ENCODE measurements at regions not wholly inside any gene's neighbourhood (a gene's known extent, or its start where the extent isn't known, plus 50 kb on each side); places are given as distances from the start of the nearest gene placed in this dataset.

GRCh38 chr4:180240670-180241069, 2002.5 kb upstream of the TENM3 start:
- BruUV-seq (replicated peaks): no TSS peak
- H3K4me1 Mint-ChIP-seq (ENCODE audit: insufficient read depth, unreplicated experiment): no peaks in the 10 kb centered on the region
- H3K27ac Mint-ChIP-seq (ENCODE audit: low read depth, unreplicated experiment): no peak overlapping the region
- ChIA-PET POLR2A (no interaction called here), CTCF (no interaction called here)
- no peak for TF ChIP-seq CTCF (IDR thresholded peaks at IDR 0.05; ENCODE audit: unreplicated experiment)
- H3K27me3 Mint-ChIP-seq (ENCODE audit: insufficient read depth, unreplicated experiment): no peaks in the 10 kb centered on the region
- no peak for DNase-seq (ENCODE audit: unreplicated experiment)
- H3K4me3 Mint-ChIP-seq (ENCODE audit: unreplicated experiment): no peak overlapping the region
- H3K36me3 Mint-ChIP-seq (ENCODE audit: insufficient read depth, unreplicated experiment): no peaks in the 10 kb centered on the region
- no peaks in the 10 kb centered on the region for H3K9me3 Mint-ChIP-seq (ENCODE audit: unreplicated experiment)
- intact Hi-C loops (cut with micrococcal nuclease): no loop called here

- no peak for DNase-seq (ENCODE audit: unreplicated experiment)
Observed at GRCh38 chr4:180253419-180253818, 1989.8 kb upstream of the TENM3 start.

GRCh38 chr4:180261346-180261745, 1981.9 kb upstream of the TENM3 start:
- DNase-seq (ENCODE audit: unreplicated experiment): no peak
- intact Hi-C loops (cut with micrococcal nuclease): no loop called here
- Mint-ChIP-seq H3K27me3 (ENCODE audit: insufficient read depth, unreplicated experiment) (no peaks in the 10 kb centered on the region), H3K4me1 (ENCODE audit: insufficient read depth, unreplicated experiment) (no peaks in the 10 kb centered on the region), H3K9me3 (ENCODE audit: unreplicated experiment) (no peaks in the 10 kb centered on the region), H3K27ac (ENCODE audit: low read depth, unreplicated experiment) (no peak overlapping the region), H3K4me3 (ENCODE audit: unreplicated experiment) (no peak overlapping the region), H3K36me3 (ENCODE audit: insufficient read depth, unreplicated experiment) (no peaks in the 10 kb centered on the region)
- no peak for TF ChIP-seq CTCF (IDR thresholded peaks at IDR 0.05; ENCODE audit: unreplicated experiment)
- ChIA-PET CTCF (no interaction called here), POLR2A (no interaction called here)
- no TSS peak for BruUV-seq (replicated peaks)

More at GRCh38 chr4:180253419-180253818, 1989.8 kb upstream of the TENM3 start:
- H3K36me3 Mint-ChIP-seq (ENCODE audit: insufficient read depth, unreplicated experiment): no peaks in the 10 kb centered on the region
- no peak overlapping the region for H3K27ac Mint-ChIP-seq (ENCODE audit: low read depth, unreplicated experiment)
- H3K27me3 Mint-ChIP-seq (ENCODE audit: insufficient read depth, unreplicated experiment): no peaks in the 10 kb centered on the region
- no peaks in the 10 kb centered on the region for H3K9me3 Mint-ChIP-seq (ENCODE audit: unreplicated experiment)
- intact Hi-C loops (cut with micrococcal nuclease): no loop called here
- BruUV-seq (replicated peaks): no TSS peak
- CTCF ChIA-PET: no interaction called here
- no peak overlapping the region for H3K4me3 Mint-ChIP-seq (ENCODE audit: unreplicated experiment)
- no peak for TF ChIP-seq CTCF (IDR thresholded peaks at IDR 0.05; ENCODE audit: unreplicated experiment)
- POLR2A ChIA-PET: no interaction called here
- no peaks in the 10 kb centered on the region for H3K4me1 Mint-ChIP-seq (ENCODE audit: insufficient read depth, unreplicated experiment)

- no peak for TF ChIP-seq CTCF (IDR thresholded peaks at IDR 0.05; ENCODE audit: unreplicated experiment)
- intact Hi-C loops (cut with micrococcal nuclease): no loop called here
- Mint-ChIP-seq H3K4me3 (ENCODE audit: unreplicated experiment) (no peak overlapping the region), H3K4me1 (ENCODE audit: insufficient read depth, unreplicated experiment) (no peaks in the 10 kb centered on the region), H3K36me3 (ENCODE audit: insufficient read depth, unreplicated experiment) (no peaks in the 10 kb centered on the region), H3K27me3 (ENCODE audit: insufficient read depth, unreplicated experiment) (no peaks in the 10 kb centered on the region), H3K9me3 (ENCODE audit: unreplicated experiment) (no peaks in the 10 kb centered on the region), H3K27ac (ENCODE audit: low read depth, unreplicated experiment) (no peak overlapping the region)
- BruUV-seq (replicated peaks): no TSS peak
- CTCF ChIA-PET: no interaction called here
- DNase-seq (ENCODE audit: unreplicated experiment): no peak
- POLR2A ChIA-PET: no interaction called here
Observed at GRCh38 chr4:180280076-180280475, 1963.1 kb upstream of the TENM3 start.
